CD4-positive, alpha-beta memory T cell (primary cell): ENCODE measurements at regions not wholly inside any gene's neighbourhood (a gene's known extent, or its start where the extent isn't known, plus 50 kb on each side); places are given as distances from the start of the nearest gene placed in this dataset.

Experiments used
- CTCF ChIA-PET: fragments of 350-600 bp; sonication (Branson Sonifier 250); formaldehyde crosslinking; loops from one replicate; lab custom pipeline; 2021; ENCODE audit warnings: inconsistent platforms; ENCODE audit not compliant: partially characterized antibody; lab: Charles Lee
- POLR2A ChIA-PET: fragments of 350-600 bp; sonication (Branson Sonifier 250); formaldehyde crosslinking; loops from one replicate; lab custom pipeline; 2021; ENCODE audit not compliant: partially characterized antibody; lab: Charles Lee
- DNase-seq, 5 donors: peaks; one replicate each; pipeline versions ENCODE4 v3.0.0 to v3.0.0-alpha.2; 2020 to 2022; ENCODE audit warnings: mixed read lengths in 1 of 5
- H3K27ac ChIP-seq: one replicate; pipeline ENCODE4 v1.7.0; 2013; ENCODE audit warnings: low read depth, low read length
- H3K27me3 ChIP-seq: 2 replicates; pipeline ENCODE4 v1.7.0; 2013; ENCODE audit warnings: mild to moderate bottlenecking, low read length, moderate library complexity; ENCODE audit not compliant: insufficient read depth
- H3K36me3 ChIP-seq: 2 replicates; pipeline ENCODE4 v1.7.0; 2013; ENCODE audit warnings: mild to moderate bottlenecking, low read length, moderate library complexity; ENCODE audit not compliant: insufficient read depth
- H3K4me1 ChIP-seq: 2 replicates; pipeline ENCODE4 v1.7.0; 2013; ENCODE audit warnings: mild to moderate bottlenecking, low read length, moderate library complexity; ENCODE audit not compliant: insufficient read depth
- H3K4me3 ChIP-seq, 2 donors: one replicate each; pipeline ENCODE4 v1.7.0; 2013; ENCODE audit warnings: low read length in 2 of 2, mild to moderate bottlenecking in 1 of 2
- H3K9me3 ChIP-seq, 2 donors: one replicate each; pipeline ENCODE4 v1.7.0; 2013; ENCODE audit warnings: low read length in 2 of 2, control low read depth in 1 of 2; ENCODE audit not compliant: control insufficient read depth in 1 of 2
- H3K27ac Mint-ChIP-seq, 7 donors: one replicate each; pipeline ENCODE4 v1.8.0; 2020 to 2021; ENCODE audit warnings: mixed read lengths in 7 of 7, mild to moderate bottlenecking in 6 of 7, inconsistent platforms in 3 of 7, moderate library complexity in 3 of 7
- H3K27me3 Mint-ChIP-seq, 2 donors: one replicate each; pipeline ENCODE4 v1.8.0; 2020 to 2021; ENCODE audit warnings: mixed read lengths in 2 of 2
- H3K36me3 Mint-ChIP-seq, 2 donors: one replicate each; pipeline ENCODE4 v1.8.0; 2020 to 2021; ENCODE audit warnings: mixed read lengths in 2 of 2, inconsistent platforms in 1 of 2, mild to moderate bottlenecking in 1 of 2
- H3K4me1 Mint-ChIP-seq, 4 donors: one replicate each; pipeline ENCODE4 v1.8.0; 2020 to 2021; ENCODE audit warnings: mixed read lengths in 4 of 4, mild to moderate bottlenecking in 1 of 4
- H3K4me3 Mint-ChIP-seq, 8 donors: one replicate each; pipeline ENCODE4 v1.8.0; 2020 to 2021; ENCODE audit warnings: mixed read lengths in 8 of 8, mild to moderate bottlenecking in 7 of 8, moderate library complexity in 6 of 8, inconsistent platforms in 3 of 8
- H3K9me3 Mint-ChIP-seq, 8 donors: one replicate each; pipeline ENCODE4 v1.8.0; 2020 to 2021; ENCODE audit warnings: mixed read lengths in 8 of 8, mild to moderate bottlenecking in 5 of 8, inconsistent platforms in 3 of 8, moderate library complexity in 1 of 8
- intact Hi-C: fragments of 100-400 bp; cut with micrococcal nuclease; formaldehyde crosslinking; loops from one replicate; pipeline ENCODE4 v1.15.1; 2023

GRCh38 chr7:17710312-17710711, 230.0 kb downstream of the SNX13 start:
- ChIA-PET POLR2A (no interaction called here), CTCF (no interaction called here)
- Mint-ChIP-seq H3K27ac (no peak overlapping the region), H3K4me3 (no peak overlapping the region), H3K27me3 (peaks cover 0 to 5% of the 10 kb centered on the region in 2 donors), H3K36me3 (no peaks in the 10 kb centered on the region), H3K9me3 (no peaks in the 10 kb centered on the region), H3K4me1 (no peaks in the 10 kb centered on the region)
- DNase-seq: no peak
- Histone ChIP-seq H3K9me3 (no peaks in the 10 kb centered on the region), H3K4me3 (no peak overlapping the region), H3K27ac (no peak overlapping the region), H3K36me3 (no peaks in the 10 kb centered on the region), H3K27me3 (no peaks in the 10 kb centered on the region), H3K4me1 (no peaks in the 10 kb centered on the region)
- intact Hi-C loops: no loop called here

GRCh38 chr7:17713584-17713983, 226.7 kb downstream of the SNX13 start:
- Histone ChIP-seq H3K9me3 (no peaks in the 10 kb centered on the region), H3K4me1 (no peaks in the 10 kb centered on the region), H3K36me3 (no peaks in the 10 kb centered on the region), H3K4me3 (no peak overlapping the region), H3K27me3 (no peaks in the 10 kb centered on the region), H3K27ac (no peak overlapping the region)
- no peak for DNase-seq
- CTCF ChIA-PET: no interaction called here
- H3K4me1 Mint-ChIP-seq: no peaks in the 10 kb centered on the region
- intact Hi-C loops: no loop called here
- no peak overlapping the region for H3K4me3 Mint-ChIP-seq
- H3K9me3 Mint-ChIP-seq: peaks cover 0 to 1% (median 0%) of the 10 kb centered on the region in 8 donors
- peaks cover 0 to 9% of the 10 kb centered on the region in 2 donors for H3K27me3 Mint-ChIP-seq
- POLR2A ChIA-PET: no interaction called here
- H3K36me3 Mint-ChIP-seq: no peaks in the 10 kb centered on the region
- H3K27ac Mint-ChIP-seq: no peak overlapping the region

- Mint-ChIP-seq H3K27me3 (peaks cover 2 to 9% of the 10 kb centered on the region in 2 donors), H3K36me3 (no peaks in the 10 kb centered on the region), H3K27ac (no peak overlapping the region), H3K4me1 (no peaks in the 10 kb centered on the region), H3K9me3 (peaks cover 0 to 1% (median 0%) of the 10 kb centered on the region in 8 donors), H3K4me3 (no peak overlapping the region)
- Histone ChIP-seq H3K4me1 (no peaks in the 10 kb centered on the region), H3K27me3 (no peaks in the 10 kb centered on the region), H3K36me3 (no peaks in the 10 kb centered on the region), H3K4me3 (no peak overlapping the region), H3K9me3 (no peaks in the 10 kb centered on the region), H3K27ac (no peak overlapping the region)
- CTCF ChIA-PET: no interaction called here
- POLR2A ChIA-PET: no interaction called here
- intact Hi-C loops: no loop called here
- no peak for DNase-seq
Measured at GRCh38 chr7:17716816-17717215, 223.5 kb downstream of the SNX13 start.

- no peak overlapping the region for H3K27ac ChIP-seq
- CTCF ChIA-PET: no interaction called here
- no peaks in the 10 kb centered on the region for H3K27me3 ChIP-seq
- no peaks in the 10 kb centered on the region for H3K9me3 ChIP-seq
- Mint-ChIP-seq H3K27me3 (peaks cover 2 to 8% of the 10 kb centered on the region in 2 donors), H3K4me3 (no peak overlapping the region), H3K9me3 (peaks cover 0 to 1% (median 0%) of the 10 kb centered on the region in 8 donors), H3K27ac (no peak overlapping the region), H3K4me1 (no peaks in the 10 kb centered on the region), H3K36me3 (no peaks in the 10 kb centered on the region)
- no peaks in the 10 kb centered on the region for H3K4me1 ChIP-seq
- DNase-seq: no peak
- no peaks in the 10 kb centered on the region for H3K36me3 ChIP-seq
- no peak overlapping the region for H3K4me3 ChIP-seq
- intact Hi-C loops: no loop called here
- POLR2A ChIA-PET: no interaction called here
Measured at GRCh38 chr7:17719998-17720397, 220.3 kb downstream of the SNX13 start.

- intact Hi-C loops: no loop called here
- no peaks in the 10 kb centered on the region for H3K9me3 ChIP-seq
- CTCF ChIA-PET: no interaction called here
Measured at GRCh38 chr7:17721736-17722285, 218.5 kb downstream of the SNX13 start.

GRCh38 chr7:17722798-17723197, 217.5 kb downstream of the SNX13 start:
- H3K4me1 Mint-ChIP-seq: no peaks in the 10 kb centered on the region

More at GRCh38 chr7:17721736-17722285, 218.5 kb downstream of the SNX13 start:
- H3K27ac ChIP-seq: no peak overlapping the region
- peaks cover 2 to 9% of the 10 kb centered on the region in 2 donors for H3K27me3 Mint-ChIP-seq
- no peaks in the 10 kb centered on the region for H3K4me1 Mint-ChIP-seq
- H3K36me3 ChIP-seq: no peaks in the 10 kb centered on the region
- H3K4me3 Mint-ChIP-seq: no peak overlapping the region
- no peaks in the 10 kb centered on the region for H3K4me1 ChIP-seq
- no peaks in the 10 kb centered on the region for H3K27me3 ChIP-seq
- POLR2A ChIA-PET: no interaction called here
- H3K4me3 ChIP-seq: no peak overlapping the region
- no peaks in the 10 kb centered on the region for H3K36me3 Mint-ChIP-seq
- H3K27ac Mint-ChIP-seq: no peak overlapping the region
- no peaks in the 10 kb centered on the region for H3K9me3 Mint-ChIP-seq
- no peak for DNase-seq

GRCh38 chr7:17725821-17726220, 214.5 kb downstream of the SNX13 start:
- intact Hi-C loops: no loop called here
- no peaks in the 10 kb centered on the region for H3K4me1 ChIP-seq
- CTCF ChIA-PET: no interaction called here
- no peaks in the 10 kb centered on the region for H3K36me3 ChIP-seq
- H3K36me3 Mint-ChIP-seq: no peaks in the 10 kb centered on the region
- no peaks in the 10 kb centered on the region for H3K9me3 Mint-ChIP-seq
- peaks cover 0 to 11% of the 10 kb centered on the region in 2 donors for H3K27me3 Mint-ChIP-seq
- H3K27ac Mint-ChIP-seq: no peak overlapping the region
- H3K4me1 Mint-ChIP-seq: no peaks in the 10 kb centered on the region
- POLR2A ChIA-PET: no interaction called here
- H3K4me3 ChIP-seq: no peak overlapping the region
- no peaks in the 10 kb centered on the region for H3K27me3 ChIP-seq
- no peak for DNase-seq
- H3K4me3 Mint-ChIP-seq: no peak overlapping the region
- no peak overlapping the region for H3K27ac ChIP-seq
- no peaks in the 10 kb centered on the region for H3K9me3 ChIP-seq

More at GRCh38 chr7:17722798-17723197, 217.5 kb downstream of the SNX13 start:
- CTCF ChIA-PET: no interaction called here
- no peak overlapping the region for H3K4me3 ChIP-seq
- Mint-ChIP-seq H3K9me3 (no peaks in the 10 kb centered on the region), H3K4me3 (no peak overlapping the region), H3K36me3 (no peaks in the 10 kb centered on the region), H3K27me3 (peaks cover 2 to 6% of the 10 kb centered on the region in 2 donors), H3K27ac (peak overlapping the region in 1 of 7 donors; percentile 47)
- POLR2A ChIA-PET: no interaction called here
- H3K9me3 ChIP-seq: no peaks in the 10 kb centered on the region
- H3K4me1 ChIP-seq: no peaks in the 10 kb centered on the region
- H3K27ac ChIP-seq: no peak overlapping the region
- DNase-seq: no peak
- intact Hi-C loops: no loop called here
- no peaks in the 10 kb centered on the region for H3K36me3 ChIP-seq
- H3K27me3 ChIP-seq: no peaks in the 10 kb centered on the region
